ENCODE measurements at regions not wholly inside any gene's neighbourhood (a gene's known extent, or its start where the extent isn't known, plus 50 kb on each side); places are given as distances from the start of the nearest gene placed in this dataset.

DNA sequence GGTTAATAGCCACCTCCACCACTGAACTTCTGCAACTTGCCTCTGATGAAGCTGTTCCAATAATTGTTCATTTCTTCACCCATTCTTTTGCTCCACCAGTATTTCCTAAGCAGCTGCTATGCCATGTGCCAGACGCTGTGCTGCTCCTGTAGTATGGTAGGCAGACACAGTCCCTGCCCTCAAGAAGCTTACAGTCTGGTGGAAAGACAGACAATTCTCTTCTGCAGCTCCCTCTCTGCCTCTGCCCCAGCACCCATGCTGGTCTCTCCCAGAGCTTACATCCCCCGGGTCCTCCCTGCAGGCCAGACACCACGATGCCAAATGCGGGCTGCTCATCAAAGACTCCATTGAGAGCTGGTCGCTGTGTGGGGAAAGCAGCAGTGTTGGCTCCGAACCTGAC, 111.6 kb upstream of the ESRRB start:
- no peak for DNase-seq (ENCODE audit: low read depth)
- TF ChIP-seq, protein P1, sequence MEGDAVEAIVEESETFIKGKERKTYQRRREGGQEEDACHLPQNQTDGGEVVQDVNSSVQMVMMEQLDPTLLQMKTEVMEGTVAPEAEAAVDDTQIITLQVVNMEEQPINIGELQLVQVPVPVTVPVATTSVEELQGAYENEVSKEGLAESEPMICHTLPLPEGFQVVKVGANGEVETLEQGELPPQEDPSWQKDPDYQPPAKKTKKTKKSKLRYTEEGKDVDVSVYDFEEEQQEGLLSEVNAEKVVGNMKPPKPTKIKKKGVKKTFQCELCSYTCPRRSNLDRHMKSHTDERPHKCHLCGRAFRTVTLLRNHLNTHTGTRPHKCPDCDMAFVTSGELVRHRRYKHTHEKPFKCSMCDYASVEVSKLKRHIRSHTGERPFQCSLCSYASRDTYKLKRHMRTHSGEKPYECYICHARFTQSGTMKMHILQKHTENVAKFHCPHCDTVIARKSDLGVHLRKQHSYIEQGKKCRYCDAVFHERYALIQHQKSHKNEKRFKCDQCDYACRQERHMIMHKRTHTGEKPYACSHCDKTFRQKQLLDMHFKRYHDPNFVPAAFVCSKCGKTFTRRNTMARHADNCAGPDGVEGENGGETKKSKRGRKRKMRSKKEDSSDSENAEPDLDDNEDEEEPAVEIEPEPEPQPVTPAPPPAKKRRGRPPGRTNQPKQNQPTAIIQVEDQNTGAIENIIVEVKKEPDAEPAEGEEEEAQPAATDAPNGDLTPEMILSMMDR (IDR thresholded peaks at IDR 0.05; ENCODE audit: insufficient read depth, low read length): no peak
- no peak overlapping the region for H3K4me3 ChIP-seq (ENCODE audit: low read depth, low read length)

DNA sequence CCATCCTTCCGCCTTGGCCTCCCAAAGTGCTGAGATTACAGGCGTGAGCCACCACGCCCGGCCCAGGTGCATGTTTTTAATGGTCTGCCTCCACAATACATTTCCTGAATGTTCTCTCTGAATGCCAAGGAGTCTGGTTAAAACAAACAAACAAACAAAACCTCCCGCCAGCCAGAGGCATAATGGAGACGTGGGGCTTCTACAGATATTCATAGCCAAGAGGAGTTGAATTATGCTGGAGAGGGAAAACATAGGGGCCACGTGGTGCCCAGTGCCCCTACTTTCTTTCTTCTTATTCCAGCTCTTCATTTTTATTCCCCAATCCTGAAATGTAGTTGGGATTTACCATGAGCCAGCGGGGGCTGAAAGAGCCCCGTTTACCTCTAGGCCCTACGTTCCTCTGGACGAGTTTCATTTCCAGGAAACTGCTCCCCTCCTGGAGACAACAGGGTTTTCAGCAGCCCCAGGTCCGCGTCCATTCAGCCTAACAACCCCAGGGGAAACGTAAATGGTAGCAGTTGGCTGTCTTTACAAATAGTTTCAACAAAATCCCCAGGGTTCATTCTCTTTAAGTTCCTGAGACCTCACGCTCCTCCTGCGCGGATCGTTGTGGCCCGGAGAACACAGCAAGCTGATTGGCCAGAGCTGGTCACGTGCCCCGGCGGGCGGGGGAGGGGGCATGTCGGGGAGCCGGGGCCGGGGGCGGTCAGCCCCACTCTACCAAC, 108.5 kb upstream of the ESRRB start:
- DNase-seq (ENCODE audit: low read depth): peak; percentile 54
- TF ChIP-seq, protein P1 (IDR thresholded peaks at IDR 0.05; ENCODE audit: insufficient read depth, low read length): peak; percentile 45
- peak overlapping the region; percentile 47 for H3K4me3 ChIP-seq (ENCODE audit: low read depth, low read length)

DNA sequence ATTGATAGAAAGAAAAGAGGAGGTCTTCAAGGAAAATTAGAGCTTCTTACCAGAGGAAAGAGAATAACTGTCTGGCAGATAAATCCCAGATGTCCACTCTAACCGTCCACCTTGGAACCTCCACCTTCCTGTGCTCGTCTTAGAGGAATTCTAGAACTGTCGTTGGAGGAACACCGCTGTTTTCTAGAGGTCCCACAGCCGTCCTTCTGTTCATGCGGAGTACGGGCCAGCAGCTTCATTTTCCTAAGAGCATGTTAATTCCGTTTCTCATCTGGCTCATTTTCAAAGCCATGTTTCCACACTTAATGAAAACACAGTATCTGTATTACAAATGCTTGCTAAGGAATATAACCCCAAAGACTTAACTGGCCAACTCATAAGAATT, 107.9 kb upstream of the ESRRB start:
- H3K4me3 ChIP-seq (ENCODE audit: low read depth, low read length): peak overlapping the region; percentile 47
- no peak for DNase-seq (ENCODE audit: low read depth)
- TF ChIP-seq, protein P1 (IDR thresholded peaks at IDR 0.05; ENCODE audit: insufficient read depth, low read length): no peak

GRCh38 chr14:76268700-76269099, 107.2 kb upstream of the ESRRB start:
- no peak overlapping the region for H3K4me3 ChIP-seq (ENCODE audit: low read depth, low read length)
- TF ChIP-seq, protein P1 (IDR thresholded peaks at IDR 0.05; ENCODE audit: insufficient read depth, low read length): no peak
- DNase-seq (ENCODE audit: low read depth): no peak

GRCh38 chr14:76271041-76271755, 104.7 kb upstream of the ESRRB start:
- H3K4me3 ChIP-seq (ENCODE audit: low read depth, low read length): no peak overlapping the region
- TF ChIP-seq, protein P1 (IDR thresholded peaks at IDR 0.05; ENCODE audit: insufficient read depth, low read length): no peak
- no peak for DNase-seq (ENCODE audit: low read depth)

GRCh38 chr14:76272349-76272748, 103.6 kb upstream of the ESRRB start:
- H3K4me3 ChIP-seq (ENCODE audit: low read depth, low read length): no peak overlapping the region
- DNase-seq (ENCODE audit: low read depth): no peak
- TF ChIP-seq, protein P1 (IDR thresholded peaks at IDR 0.05; ENCODE audit: insufficient read depth, low read length): no peak

Measured in fibroblast of the aortic adventitia (primary cell).